GM10266 (cell line): ENCODE measurements at regions not wholly inside any gene's neighbourhood (a gene's known extent, or its start where the extent isn't known, plus 50 kb on each side); places are given as distances from the start of the nearest gene placed in this dataset.

Experiments used
- DNase-seq: peaks from one replicate; pipeline ENCODE4 v3.0.0; 2012; ENCODE audit errors: extremely low spot score
- CTCF ChIP-seq: IDR thresholded peaks from 2 replicates; pipeline ENCODE4 v1.5.1; 2012; ENCODE audit warnings: mild to moderate bottlenecking, low read depth; ENCODE audit not compliant: control insufficient read depth, insufficient read depth; ENCODE audit errors: missing control alignments

GRCh38 chr1:175866776-175867175, 123.4 kb upstream of the TNR start:
- DNase-seq = no peak
- TF ChIP-seq CTCF = no peak

- no peak for DNase-seq
Measured at GRCh38 chr1:175865041-175865766, 121.8 kb upstream of the TNR start.

GRCh38 chr1:175864625-175865024, 121.2 kb upstream of the TNR start:
- no peak for TF ChIP-seq CTCF
- DNase-seq = no peak

More at GRCh38 chr1:175865041-175865766, 121.8 kb upstream of the TNR start:
- TF ChIP-seq CTCF = no peak

GRCh38 chr1:175864183-175864582, 120.8 kb upstream of the TNR start:
- TF ChIP-seq CTCF = no peak
- no peak for DNase-seq

GRCh38 chr1:175863299-175864050, 120.1 kb upstream of the TNR start:
- DNase-seq = no peak
- TF ChIP-seq CTCF = no peak

- no peak for TF ChIP-seq CTCF
- no peak for DNase-seq
Measured at GRCh38 chr1:175862408-175862807, 119.0 kb upstream of the TNR start.

GRCh38 chr1:175861626-175862367, 118.4 kb upstream of the TNR start:
- TF ChIP-seq CTCF = no peak
- DNase-seq = no peak
